IMR-90 (cell line): ENCODE measurements at regions not wholly inside any gene's neighbourhood (a gene's known extent, or its start where the extent isn't known, plus 50 kb on each side); places are given as distances from the start of the nearest gene placed in this dataset.

Experiments used
- ATAC-seq: fragments of 200-7000 bp; cut with Tn5 transposase; 2 replicates; pipeline ENCODE4 v1.9.1; 2020; ENCODE audit warnings: low read depth, mild to moderate bottlenecking, moderate library complexity
- BruUV-seq: library from RNA; stranded (reverse); fragments of 400-500 nt; replicated peaks from 2 replicates; lab custom pipeline; 2021; lab: Mats Ljungman, UMichigan
- CTCF ChIA-PET: fragments of 300-600 bp; formaldehyde crosslinking; extraction: SDS; loops from one replicate; lab custom pipeline; 2021; ENCODE audit warnings: antibody characterized with exemption; lab: Yijun Ruan, JAX
- POLR2A ChIA-PET: fragments of 300-600 bp; sonication (Branson Sonifier 250); formaldehyde crosslinking; loops from one replicate; lab custom pipeline; 2022; ENCODE audit warnings: antibody characterized with exemption; ENCODE audit not compliant: unreplicated experiment; lab: Charles Lee
- DNase-seq: peaks from one replicate; pipeline ENCODE4 v3.0.0; 2013
- H2AFZ ChIP-seq: replicated peaks from 2 replicates; pipeline ENCODE3; 2013; ENCODE audit warnings: low read length, mild to moderate bottlenecking; ENCODE audit not compliant: poor library complexity
- H2AK5ac ChIP-seq: 2 replicates; pipeline ENCODE4 v1.6.1; 2013; ENCODE audit warnings: low read depth, low read length, inconsistent platforms
- H2AK9ac ChIP-seq: replicated peaks from 2 replicates; pipeline ENCODE3; 2013; ENCODE audit warnings: mild to moderate bottlenecking, low read depth, low read length, moderate library complexity; ENCODE audit not compliant: poor library complexity
- H2BK120ac ChIP-seq: 2 replicates; pipeline ENCODE4 v1.6.1; 2013; ENCODE audit warnings: low read depth, low read length, inconsistent platforms
- H2BK15ac ChIP-seq: 3 replicates; pipeline ENCODE4 v1.6.1; 2013; ENCODE audit warnings: low read depth, low read length, inconsistent platforms
- H2BK20ac ChIP-seq: 2 replicates; pipeline ENCODE4 v1.6.1; 2013; ENCODE audit warnings: low read depth, mild to moderate bottlenecking, inconsistent platforms, low read length, moderate library complexity
- H2BK5ac ChIP-seq: 2 replicates; pipeline ENCODE4 v1.6.1; 2013; ENCODE audit warnings: mild to moderate bottlenecking, low read depth, low read length, inconsistent platforms; ENCODE audit not compliant: poor library complexity, severe bottlenecking
- H3K14ac ChIP-seq: replicated peaks from 2 replicates; pipeline ENCODE4 v1.6.1; 2013; ENCODE audit warnings: low read depth, low read length, inconsistent platforms
- H3K18ac ChIP-seq: 2 replicates; pipeline ENCODE4 v1.6.1; 2013; ENCODE audit warnings: low read depth, low read length, control low read depth
- H3K23ac ChIP-seq: 2 replicates; pipeline ENCODE4 v1.6.1; 2013; ENCODE audit warnings: low read depth, low read length, inconsistent platforms
- H3K27ac ChIP-seq: 2 replicates; pipeline ENCODE4 v1.5.1; 2013; ENCODE audit warnings: mild to moderate bottlenecking, control low read depth, low read length; ENCODE audit not compliant: insufficient read depth
- H3K27me3 ChIP-seq: 2 replicates; pipeline ENCODE4 v1.6.1; 2013; ENCODE audit warnings: low read length; ENCODE audit not compliant: control insufficient read depth, insufficient read depth
- H3K36me3 ChIP-seq: 2 replicates; pipeline ENCODE4 v1.6.1; 2013; ENCODE audit warnings: low read length, mixed read lengths; ENCODE audit not compliant: control insufficient read depth, insufficient read depth
- H3K4ac ChIP-seq: 2 replicates; pipeline ENCODE4 v1.6.1; 2013; ENCODE audit warnings: low read depth, low read length, inconsistent platforms
- H3K4me1 ChIP-seq: 2 replicates; pipeline ENCODE4 v1.6.1; 2013; ENCODE audit warnings: low read length, mixed read lengths; ENCODE audit not compliant: control insufficient read depth, insufficient read depth
- H3K4me2 ChIP-seq: 2 replicates; pipeline ENCODE4 v1.6.1; 2013; ENCODE audit warnings: low read depth, mild to moderate bottlenecking, control low read depth, low read length, moderate library complexity
- H3K4me3 ChIP-seq: 2 replicates; pipeline ENCODE4 v1.5.1; 2013; ENCODE audit warnings: low read depth, mild to moderate bottlenecking, control low read depth, low read length, moderate library complexity; ENCODE audit not compliant: insufficient read depth
- H3K56ac ChIP-seq: 2 replicates; pipeline ENCODE4 v1.6.1; 2013; ENCODE audit warnings: low read length, inconsistent platforms; ENCODE audit not compliant: insufficient read depth; ENCODE audit errors: extremely low read depth
- H3K79me1 ChIP-seq, 2 experiments: 2 replicates each; pipeline ENCODE4 v1.6.1; 2013; ENCODE audit warnings: low read length in 2 of 2, inconsistent platforms in 1 of 2, low read depth in 1 of 2
- H3K9ac ChIP-seq: 2 replicates; pipeline ENCODE4 v1.6.1; 2013; ENCODE audit warnings: low read depth, low read length, control low read depth
- H3K9me1 ChIP-seq: 2 replicates; pipeline ENCODE4 v1.6.1; 2013; ENCODE audit warnings: low read length, inconsistent platforms; ENCODE audit not compliant: insufficient read depth
- H3K9me3 ChIP-seq: 2 replicates; pipeline ENCODE4 v1.6.1; 2013; ENCODE audit warnings: low read length; ENCODE audit not compliant: control insufficient read depth, insufficient read depth
- H4K20me1 ChIP-seq: 2 replicates; pipeline ENCODE4 v1.6.1; 2013; ENCODE audit warnings: low read length, inconsistent platforms; ENCODE audit not compliant: insufficient read depth
- H4K5ac ChIP-seq: 2 replicates; pipeline ENCODE4 v1.6.1; 2013; ENCODE audit warnings: mild to moderate bottlenecking, low read depth, low read length, control low read depth
- H4K8ac ChIP-seq, 2 experiments: 2 replicates each; pipeline ENCODE4 v1.6.1; 2013; ENCODE audit warnings: low read depth in 2 of 2, low read length in 2 of 2, control low read depth in 1 of 2, inconsistent platforms in 1 of 2
- H4K91ac ChIP-seq: 2 replicates; pipeline ENCODE4 v1.6.1; 2013; ENCODE audit warnings: low read depth, low read length, inconsistent platforms; ENCODE audit not compliant: insufficient read depth
- BHLHE40 ChIP-seq: fragments of 150-350 bp; IDR thresholded peaks from 2 replicates; pipeline ENCODE4 v1.6.1; 2016; ENCODE audit warnings: mild to moderate bottlenecking, low read depth, low read length
- CEBPB ChIP-seq: IDR thresholded peaks from 2 replicates; pipeline ENCODE4 v1.6.1; 2012; ENCODE audit warnings: low read depth, low read length, improper control_type of control experiment
- MAFK ChIP-seq: IDR thresholded peaks from 2 replicates; pipeline ENCODE4 v1.6.1; 2012; ENCODE audit warnings: low read depth, low read length, improper control_type of control experiment
- POLR2A ChIP-seq: IDR thresholded peaks from 2 replicates; pipeline ENCODE4 v1.6.1; 2012; ENCODE audit warnings: mild to moderate bottlenecking, low read depth, low read length
- RAD21 ChIP-seq: IDR thresholded peaks from 2 replicates; pipeline ENCODE4 v1.6.1; 2012; ENCODE audit warnings: low read length, improper control_type of control experiment
- RCOR1 ChIP-seq: IDR thresholded peaks from 2 replicates; pipeline ENCODE4 v1.6.1; 2012; ENCODE audit warnings: mild to moderate bottlenecking, low read length, improper control_type of control experiment; ENCODE audit not compliant: insufficient replicate concordance
- SMC3 ChIP-seq: fragments of 150-350 bp; IDR thresholded peaks from 2 replicates; pipeline ENCODE4 v1.6.1; 2016; ENCODE audit warnings: low read depth, mild to moderate bottlenecking, antibody characterized with exemption, low read length, moderate library complexity
- WGBS, 2 experiments: methylation state at CpG; one replicate each; pipeline versions ENCODE4 v1.1.5 to v1.1.7; 2013; ENCODE audit warnings: missing lambda C conversion rate in 2 of 2; ENCODE audit not compliant: insufficient read length in 1 of 2; ENCODE audit errors: extremely low coverage in 2 of 2; 5-methylcytosine and 5-hydroxymethylcytosine counted together
- dilution Hi-C: fragments of 300-500 bp; cut with HindIII; formaldehyde crosslinking; loops from one replicate; pipeline ENCODE4 v1.14.3; 2018; ENCODE audit warnings: low sequenced_read_pairs; ENCODE audit not compliant: unreplicated experiment
- in situ Hi-C: fragments of 300-500 bp; cut with MboI; formaldehyde crosslinking; loops from 3 replicates; pipeline ENCODE4 v1.14.3; 2019; ENCODE audit warnings: low sequenced_read_pairs, inconsistent platforms, mixed read lengths
- intact Hi-C: fragments of 100-400 bp; cut with micrococcal nuclease; formaldehyde crosslinking; loops from 2 replicates; pipeline ENCODE4 v1.10.0; 2022
- TF ChIP-seq, protein P1 (sequence below): fragments of 150-350 bp; IDR thresholded peaks from 2 replicates; pipeline ENCODE4 v1.6.1; 2017; ENCODE audit warnings: mild to moderate bottlenecking, antibody characterized with exemption, low read length, low read depth

DNA sequence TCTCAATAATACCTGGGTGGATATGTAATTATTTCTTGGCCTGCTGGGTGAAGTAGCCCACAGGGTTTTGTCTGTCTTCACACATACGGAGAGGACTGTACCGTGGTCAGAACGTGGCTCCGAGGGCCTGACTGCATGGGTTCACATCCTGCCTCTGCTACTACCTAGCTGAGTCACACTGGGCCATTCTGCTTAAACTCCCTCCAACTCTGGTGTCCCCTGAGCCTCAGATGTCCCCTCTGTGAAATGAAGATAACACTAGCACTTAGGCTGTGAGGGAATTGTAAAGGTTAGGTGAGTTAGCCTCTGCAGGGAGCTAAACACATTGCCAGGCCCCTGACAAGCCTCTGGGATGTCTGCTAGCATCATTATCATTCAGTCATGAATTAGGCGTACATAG, 120.1 kb upstream of the NABP1 start:
- Histone ChIP-seq H2AK5ac (no peak overlapping the region), H3K4me3 (no peak overlapping the region), H2BK5ac (no peak overlapping the region), H3K14ac (no peak overlapping the region), H3K18ac (no peak overlapping the region), H4K20me1 (no peaks in the 10 kb centered on the region), H4K91ac (no peak overlapping the region), H2BK20ac (no peak overlapping the region), H3K4me1 (no peaks in the 10 kb centered on the region), H3K79me1 (no peaks in the 10 kb centered on the region), H3K36me3 (no peaks in the 10 kb centered on the region), H3K9me3 (no peaks in the 10 kb centered on the region), H3K9me1 (peaks cover 3% of the 10 kb centered on the region; the same call in 1 of the 2 replicates), H2AFZ (no peak overlapping the region), H4K5ac (no peak overlapping the region), H3K23ac (no peak overlapping the region), H4K8ac (no peak overlapping the region), H2AK9ac (no peak overlapping the region), H3K4ac (no peak overlapping the region), H2BK120ac (no peak overlapping the region), H3K27ac (no peak overlapping the region), H3K56ac (no peak overlapping the region), H3K4me2 (no peak overlapping the region), H3K27me3 (peaks cover 3% of the 10 kb centered on the region; the same call in 1 of the 2 replicates), H2BK15ac (no peak overlapping the region), H3K9ac (no peak overlapping the region)
- no CpG with 5 or more reads among the region's 5 CpGs for WGBS, 2 experiments
- DNase-seq = no peak
- BruUV-seq = no TSS peak
- TF ChIP-seq RAD21 (no peak), BHLHE40 (no peak), MAFK (no peak), SMC3 (no peak), CEBPB (no peak), RCOR1 (no peak), POLR2A (no peak)
- TF ChIP-seq, protein P1, sequence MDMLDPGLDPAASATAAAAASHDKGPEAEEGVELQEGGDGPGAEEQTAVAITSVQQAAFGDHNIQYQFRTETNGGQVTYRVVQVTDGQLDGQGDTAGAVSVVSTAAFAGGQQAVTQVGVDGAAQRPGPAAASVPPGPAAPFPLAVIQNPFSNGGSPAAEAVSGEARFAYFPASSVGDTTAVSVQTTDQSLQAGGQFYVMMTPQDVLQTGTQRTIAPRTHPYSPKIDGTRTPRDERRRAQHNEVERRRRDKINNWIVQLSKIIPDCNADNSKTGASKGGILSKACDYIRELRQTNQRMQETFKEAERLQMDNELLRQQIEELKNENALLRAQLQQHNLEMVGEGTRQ = no peak
- dilution Hi-C loops (no loop called here), intact Hi-C loops (no loop called here), in situ Hi-C loops (loop anchor here (10.0 kb wide), 1 partner anchor 727 kb away; no protein-coding TSS in a partner anchor)
- POLR2A ChIA-PET = no interaction called here
- CTCF ChIA-PET = no interaction called here
- no peak for ATAC-seq
